HEK293T (cell line): ENCODE measurements at regions not wholly inside any gene's neighbourhood (a gene's known extent, or its start where the extent isn't known, plus 50 kb on each side); places are given as distances from the start of the nearest gene placed in this dataset.

ENCODE experiments used
- CTCF ChIA-PET: fragments of 350-600 bp; formaldehyde crosslinking; extraction: SDS; loops from one replicate; lab custom pipeline; 2021; ENCODE audit warnings: antibody characterized with exemption, inconsistent platforms; lab: Yijun Ruan, JAX
- POLR2A ChIA-PET: fragments of 350-600 bp; formaldehyde crosslinking; extraction: SDS; loops from one replicate; lab custom pipeline; 2020; ENCODE audit warnings: antibody characterized with exemption, inconsistent platforms; lab: Yijun Ruan, JAX
- DNase-seq: peaks from one replicate; pipeline ENCODE4 v3.0.0; 2012; ENCODE audit warnings: mixed read lengths; ENCODE audit errors: extremely low spot score
- ARNT ChIP-seq: fragments of 450-650 bp; IDR thresholded peaks from 2 replicates; pipeline ENCODE4 v1.6.1; 2017; ENCODE audit warnings: mild to moderate bottlenecking
- BHLHE40 ChIP-seq: fragments of 450-650 bp; IDR thresholded peaks from 2 replicates; pipeline ENCODE4 v1.6.1; 2016; ENCODE audit warnings: mild to moderate bottlenecking, moderate library complexity, borderline replicate concordance
- CTBP1 ChIP-seq: fragments of 450-650 bp; IDR thresholded peaks from 2 replicates; pipeline ENCODE4 v1.6.1; 2016; ENCODE audit warnings: borderline replicate concordance
- ELF4 ChIP-seq: fragments of 450-650 bp; IDR thresholded peaks from 2 replicates; pipeline ENCODE4 v1.6.1; 2017; ENCODE audit warnings: antibody characterized with exemption
- FOXA1 ChIP-seq: fragments of 450-650 bp; IDR thresholded peaks from 2 replicates; pipeline ENCODE4 v1.6.1; 2016; ENCODE audit warnings: mild to moderate bottlenecking
- FOXK2 ChIP-seq: fragments of 450-650 bp; IDR thresholded peaks from 2 replicates; pipeline ENCODE4 v1.6.1; 2016; ENCODE audit warnings: mild to moderate bottlenecking
- FOXM1 ChIP-seq: fragments of 450-650 bp; IDR thresholded peaks from 2 replicates; pipeline ENCODE4 v1.6.1; 2017; ENCODE audit warnings: mild to moderate bottlenecking, borderline replicate concordance
- HDGF ChIP-seq: fragments of 450-650 bp; IDR thresholded peaks from 2 replicates; pipeline ENCODE4 v1.6.1; 2017; ENCODE audit warnings: antibody characterized with exemption, borderline replicate concordance
- L3MBTL2 ChIP-seq: fragments of 450-650 bp; conservative IDR thresholded peaks from 2 replicates; pipeline ENCODE4 v1.6.1; 2016; ENCODE audit warnings: mild to moderate bottlenecking
- LEF1 ChIP-seq: fragments of 450-650 bp; IDR thresholded peaks from 2 replicates; pipeline ENCODE4 v1.6.1; 2017; ENCODE audit warnings: mild to moderate bottlenecking, borderline replicate concordance
- NFRKB ChIP-seq: fragments of 450-650 bp; IDR thresholded peaks from 2 replicates; pipeline ENCODE4 v1.6.1; 2016; ENCODE audit warnings: mild to moderate bottlenecking, moderate library complexity
- PKNOX1 ChIP-seq: fragments of 450-650 bp; IDR thresholded peaks from 2 replicates; pipeline ENCODE4 v1.6.1; 2016
- SP1 ChIP-seq: fragments of 450-650 bp; IDR thresholded peaks from 2 replicates; pipeline ENCODE4 v1.6.1; 2017
- SUZ12 ChIP-seq: fragments of 450-650 bp; IDR thresholded peaks from 2 replicates; pipeline ENCODE4 v1.6.1; 2016; ENCODE audit warnings: mild to moderate bottlenecking
- TARDBP ChIP-seq: fragments of 450-650 bp; IDR thresholded peaks from 2 replicates; pipeline ENCODE4 v1.6.1; 2016
- ZNF384 ChIP-seq: fragments of 450-650 bp; IDR thresholded peaks from 2 replicates; pipeline ENCODE4 v1.6.1; 2016

- CTCF ChIA-PET, result no interaction called here
- no peak for DNase-seq
- TF ChIP-seq ZNF384, result no peak
- no peak for TF ChIP-seq PKNOX1
- TF ChIP-seq SUZ12, result no peak
- no peak for TF ChIP-seq FOXA1
- TF ChIP-seq NFRKB, result no peak
- TF ChIP-seq LEF1, result no peak
- TF ChIP-seq SP1, result no peak
- POLR2A ChIA-PET, result no interaction called here
These were observed 310.6 kb downstream of the LMX1A start for GRCh38 chr1:165045902-165046301.

GRCh38 chr1:165040641-165041040, 315.9 kb downstream of the LMX1A start:
- POLR2A ChIA-PET, result no interaction called here
- DNase-seq, result no peak
- CTCF ChIA-PET, result no interaction called here
- TF ChIP-seq TARDBP (no peak), HDGF (no peak), LEF1 (no peak), SUZ12 (no peak), ARNT (no peak), FOXA1 (no peak), PKNOX1 (no peak), NFRKB (no peak), SP1 (no peak), BHLHE40 (no peak), CTBP1 (no peak), FOXK2 (no peak), FOXM1 (no peak), ELF4 (no peak), L3MBTL2 (no peak), ZNF384 (no peak)

GRCh38 chr1:165039996-165040395, 316.5 kb downstream of the LMX1A start:
- TF ChIP-seq NFRKB (no peak), SUZ12 (no peak), FOXA1 (no peak), ZNF384 (no peak), PKNOX1 (no peak), SP1 (no peak)
- no peak for DNase-seq
- ChIA-PET CTCF (no interaction called here), POLR2A (no interaction called here)

GRCh38 chr1:165036403-165036802, 320.1 kb downstream of the LMX1A start:
- TF ChIP-seq FOXA1 (no peak), SP1 (no peak), TARDBP (no peak), ARNT (no peak), CTBP1 (no peak), ELF4 (no peak), FOXK2 (no peak), SUZ12 (no peak)
- ChIA-PET POLR2A (no interaction called here), CTCF (no interaction called here)
- DNase-seq, result no peak

GRCh38 chr1:165034136-165034809, 322.2 kb downstream of the LMX1A start:
- no peak for DNase-seq
- CTCF ChIA-PET, result no interaction called here
- POLR2A ChIA-PET, result no interaction called here
- no peak for TF ChIP-seq SUZ12
- no peak for TF ChIP-seq ELF4
- TF ChIP-seq LEF1, result no peak
- TF ChIP-seq FOXA1, result no peak
- TF ChIP-seq PKNOX1, result no peak
- no peak for TF ChIP-seq FOXK2
- TF ChIP-seq SP1, result no peak
- no peak for TF ChIP-seq HDGF
- no peak for TF ChIP-seq BHLHE40

- CTCF ChIA-PET, result no interaction called here
- TF ChIP-seq HDGF (no peak), PKNOX1 (no peak), FOXA1 (no peak), FOXM1 (no peak), NFRKB (no peak), ELF4 (no peak), LEF1 (no peak), ZNF384 (no peak), FOXK2 (no peak)
- DNase-seq, result no peak
- POLR2A ChIA-PET, result no interaction called here
These were observed 325.5 kb downstream of the LMX1A start for GRCh38 chr1:165031001-165031400.
